CD4-positive, alpha-beta T cell (primary cell): ENCODE measurements at regions not wholly inside any gene's neighbourhood (a gene's known extent, or its start where the extent isn't known, plus 50 kb on each side); places are given as distances from the start of the nearest gene placed in this dataset.

Experiments
- ATAC-seq: fragments of 200-7000 bp; cut with Tn5 transposase; one replicate; pipeline ENCODE4 v1.10.0; 2022; ENCODE audit warnings: mild to moderate bottlenecking; ENCODE audit not compliant: poor library complexity
- CTCF ChIA-PET: fragments of 350-600 bp; sonication (Branson Sonifier 250); formaldehyde crosslinking; loops from one replicate; lab custom pipeline; 2021; ENCODE audit warnings: antibody characterized with exemption, inconsistent platforms; lab: Charles Lee
- POLR2A ChIA-PET: fragments of 350-600 bp; sonication (Branson Sonifier 250); formaldehyde crosslinking; loops from one replicate; lab custom pipeline; 2021; ENCODE audit warnings: antibody characterized with exemption, inconsistent platforms; lab: Charles Lee
- DNase-seq, 14 experiments: peaks; one replicate each; pipeline ENCODE4 v3.0.0-alpha.2; 2013 to 2020; ENCODE audit warnings: mixed read lengths in 2 of 14
- H3K27ac ChIP-seq, 2 donors: one replicate each; pipeline versions ENCODE4 v1.5.1 to v1.7.0; 2013; ENCODE audit warnings: low read length in 2 of 2, low read depth in 1 of 2, mild to moderate bottlenecking in 1 of 2
- H3K27me3 ChIP-seq, 2 experiments: 1 replicate in 1 of 2; 2 replicates in 1 of 2; pipeline versions ENCODE4 v1.6.1 to v1.7.0; 2013; ENCODE audit warnings: low read length in 2 of 2, control low read depth in 1 of 2, mild to moderate bottlenecking in 1 of 2, moderate library complexity in 1 of 2; ENCODE audit not compliant: insufficient read depth in 2 of 2, control insufficient read depth in 1 of 2
- H3K36me3 ChIP-seq: one replicate; pipeline ENCODE4 v1.6.1; 2013; ENCODE audit warnings: low read length, control low read depth; ENCODE audit not compliant: insufficient read depth
- H3K4me1 ChIP-seq: one replicate; pipeline ENCODE4 v1.6.1; 2013; ENCODE audit warnings: low read length, control low read depth; ENCODE audit not compliant: insufficient read depth
- H3K4me3 ChIP-seq: one replicate; pipeline ENCODE4 v1.5.1; 2013; ENCODE audit warnings: mild to moderate bottlenecking, low read length, moderate library complexity
- H3K9me3 ChIP-seq, 2 experiments: 1 replicate in 1 of 2; 2 replicates in 1 of 2; pipeline versions ENCODE4 v1.6.1 to v1.7.0; 2013; ENCODE audit warnings: low read length in 2 of 2, mild to moderate bottlenecking in 2 of 2, control low read depth in 1 of 2, moderate library complexity in 1 of 2; ENCODE audit not compliant: control insufficient read depth in 1 of 2, insufficient read depth in 1 of 2
- H3K27ac Mint-ChIP-seq: one replicate; pipeline ENCODE4 v1.8.0; 2020; ENCODE audit warnings: mixed read lengths
- H3K27me3 Mint-ChIP-seq: one replicate; pipeline ENCODE4 v1.8.0; 2021; ENCODE audit warnings: mixed read lengths
- H3K36me3 Mint-ChIP-seq: one replicate; pipeline ENCODE4 v1.8.0; 2021; ENCODE audit warnings: low read depth, mixed read lengths
- H3K4me1 Mint-ChIP-seq: one replicate; pipeline ENCODE4 v1.8.0; 2021; ENCODE audit warnings: low read depth, mixed read lengths
- H3K4me3 Mint-ChIP-seq: one replicate; pipeline ENCODE4 v1.8.0; 2020; ENCODE audit warnings: mild to moderate bottlenecking, mixed read lengths
- H3K9me3 Mint-ChIP-seq: one replicate; pipeline ENCODE4 v1.8.0; 2020; ENCODE audit warnings: mixed read lengths
- CTCF ChIP-seq: fragments of 200-600 bp; IDR thresholded peaks from one replicate; pipeline ENCODE4 v1.8.0; 2022; ENCODE audit warnings: antibody characterized with exemption, mild to moderate bottlenecking
- intact Hi-C, 2 experiments: fragments of 100-400 bp; cut with DNase I in 1 of 2; cut with micrococcal nuclease in 1 of 2; formaldehyde crosslinking; loops; one replicate each; pipeline versions ENCODE4 v1.15.1 to v1.9.0; 2023 to 2025; cut with DNase I, micrococcal nuclease

DNA sequence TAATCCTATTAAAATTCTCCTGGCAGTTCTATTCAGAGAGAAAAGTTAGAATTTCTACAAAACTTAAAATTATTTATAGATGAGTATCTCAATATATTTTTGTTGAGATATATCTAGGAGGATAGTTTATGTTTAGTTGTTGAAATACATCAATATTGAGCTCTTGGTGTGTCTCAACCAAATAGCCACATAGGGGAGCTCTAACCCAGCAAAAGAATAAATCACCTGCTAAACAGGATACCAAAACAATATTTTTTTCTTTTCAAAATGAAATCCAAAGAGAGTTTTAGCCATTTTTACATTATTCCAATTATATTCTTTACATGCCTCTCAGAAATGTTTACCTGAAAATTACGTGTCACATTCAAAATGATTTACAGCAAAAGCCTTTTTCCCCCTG is 954.7 kb downstream of the SLITRK6 start:
- no peaks in the 10 kb centered on the region for H3K27me3 Mint-ChIP-seq
- no peak for TF ChIP-seq CTCF
- no peaks in the 10 kb centered on the region for H3K36me3 Mint-ChIP-seq
- Histone ChIP-seq H3K36me3 (no peaks in the 10 kb centered on the region), H3K4me1 (no peaks in the 10 kb centered on the region), H3K27ac (no peak overlapping the region), H3K4me3 (no peak overlapping the region), H3K27me3 (no peaks in the 10 kb centered on the region), H3K9me3 (no peaks in the 10 kb centered on the region)
- ChIA-PET POLR2A (no interaction called here), CTCF (no interaction called here)
- no peak for ATAC-seq
- H3K27ac Mint-ChIP-seq = no peak overlapping the region
- H3K9me3 Mint-ChIP-seq = no peaks in the 10 kb centered on the region
- intact Hi-C loops = no loop called here
- no peak overlapping the region for H3K4me3 Mint-ChIP-seq
- no peaks in the 10 kb centered on the region for H3K4me1 Mint-ChIP-seq
- DNase-seq = no peak

- DNase-seq = no peak
- intact Hi-C loops = no loop called here
- no peaks in the 10 kb centered on the region for H3K9me3 ChIP-seq
- TF ChIP-seq CTCF = no peak
- no peaks in the 10 kb centered on the region for H3K9me3 Mint-ChIP-seq
- no peaks in the 10 kb centered on the region for H3K27me3 Mint-ChIP-seq
- no peaks in the 10 kb centered on the region for H3K4me1 ChIP-seq
- no peak overlapping the region for H3K4me3 Mint-ChIP-seq
- no peak overlapping the region for H3K27ac ChIP-seq
- H3K36me3 Mint-ChIP-seq = no peaks in the 10 kb centered on the region
- no peaks in the 10 kb centered on the region for H3K27me3 ChIP-seq
- CTCF ChIA-PET = no interaction called here
- no peak overlapping the region for H3K4me3 ChIP-seq
- H3K4me1 Mint-ChIP-seq = no peaks in the 10 kb centered on the region
- POLR2A ChIA-PET = no interaction called here
- H3K36me3 ChIP-seq = no peaks in the 10 kb centered on the region
- no peak for ATAC-seq
- H3K27ac Mint-ChIP-seq = no peak overlapping the region
Observed at GRCh38 chr13:84843368-84843767, 955.9 kb downstream of the SLITRK6 start.

GRCh38 chr13:84834201-84834600 is 951.9 kb upstream of the SLITRK1 start:
- Mint-ChIP-seq H3K27me3 (no peaks in the 10 kb centered on the region), H3K4me3 (no peak overlapping the region), H3K9me3 (no peaks in the 10 kb centered on the region), H3K4me1 (no peaks in the 10 kb centered on the region), H3K27ac (no peak overlapping the region), H3K36me3 (no peaks in the 10 kb centered on the region)
- no peaks in the 10 kb centered on the region for H3K27me3 ChIP-seq
- DNase-seq (no peak), ATAC-seq (no peak)
- intact Hi-C loops = no loop called here
- H3K4me3 ChIP-seq = no peak overlapping the region
- H3K4me1 ChIP-seq = no peaks in the 10 kb centered on the region
- peaks cover 0 to 16% of the 10 kb centered on the region in 2 experiments for H3K9me3 ChIP-seq
- POLR2A ChIA-PET = no interaction called here
- CTCF ChIA-PET = no interaction called here
- H3K27ac ChIP-seq = no peak overlapping the region
- no peaks in the 10 kb centered on the region for H3K36me3 ChIP-seq
- TF ChIP-seq CTCF = no peak
